ENCODE measurements at regions not wholly inside any gene's neighbourhood (a gene's known extent, or its start where the extent isn't known, plus 50 kb on each side); places are given as distances from the start of the nearest gene placed in this dataset.

GRCh38 chr3:76047368-76047767 is 262.0 kb upstream of the ZNF717 start:
- H3K4me3 ChIP-seq (ENCODE audit: low read depth, low read length): no peak overlapping the region
- POLR2A ChIA-PET: no interaction called here
- no peak overlapping the region for H3K27ac ChIP-seq (ENCODE audit: extremely low read depth, low read depth, low read length)
- no peak for TF ChIP-seq ZFP37 (tag by site-specific recombination; IDR thresholded peaks at IDR 0.05)
- TF ChIP-seq ZNF16 (tag by site-specific recombination; IDR thresholded peaks at IDR 0.05; ENCODE audit: low read depth): no peak
- no peaks in the 10 kb centered on the region for H3K36me3 ChIP-seq (ENCODE audit: control insufficient read depth in 2 of 2, insufficient read depth in 1 of 2, low read length in 2 of 2)
- no peaks in the 10 kb centered on the region for H3K9me3 ChIP-seq (ENCODE audit: control insufficient read depth, insufficient read depth, low read depth, low read length)
- CTCF ChIA-PET: no interaction called here
- no peaks in the 10 kb centered on the region for H3K4me1 ChIP-seq (ENCODE audit: control insufficient read depth, insufficient read depth, low read length)

GRCh38 chr3:76049776-76050175 is 264.4 kb upstream of the ZNF717 start:
- H3K9me3 ChIP-seq (ENCODE audit: control insufficient read depth, insufficient read depth, low read depth, low read length): no peaks in the 10 kb centered on the region
- CTCF ChIA-PET: no interaction called here
- H3K4me1 ChIP-seq (ENCODE audit: control insufficient read depth, insufficient read depth, low read length): no peaks in the 10 kb centered on the region
- no peak overlapping the region for H3K27ac ChIP-seq (ENCODE audit: extremely low read depth, low read depth, low read length)
- no peak overlapping the region for H3K4me3 ChIP-seq (ENCODE audit: low read depth, low read length)
- POLR2A ChIA-PET: no interaction called here
- H3K36me3 ChIP-seq (ENCODE audit: control insufficient read depth in 2 of 2, insufficient read depth in 1 of 2, low read length in 2 of 2): no peaks in the 10 kb centered on the region
- TF ChIP-seq ZNF114 (tag by site-specific recombination; IDR thresholded peaks at IDR 0.05) (no peak), ZNF449 (tag by site-specific recombination; IDR thresholded peaks at IDR 0.05) (no peak), ZFP37 (tag by site-specific recombination; IDR thresholded peaks at IDR 0.05) (no peak), SETDB1 (IDR thresholded peaks at IDR 0.05; ENCODE audit: insufficient read length, low read length) (no peak)

GRCh38 chr3:76051145-76051544 is 265.8 kb upstream of the ZNF717 start:
- POLR2A ChIA-PET: no interaction called here
- TF ChIP-seq ZNF114 (tag by site-specific recombination; IDR thresholded peaks at IDR 0.05) (no peak), YY1 (tag by site-specific recombination; IDR thresholded peaks at IDR 0.05) (no peak), PRDM4 (tag by site-specific recombination; IDR thresholded peaks at IDR 0.05) (no peak), ZNF514 (tag by site-specific recombination; IDR thresholded peaks at IDR 0.05) (no peak), ZNF404 (tag by site-specific recombination; IDR thresholded peaks at IDR 0.05) (no peak), MYNN (tag by site-specific recombination; IDR thresholded peaks at IDR 0.05; ENCODE audit: borderline replicate concordance) (no peak), ZNF529 (tag by site-specific recombination; IDR thresholded peaks at IDR 0.05; ENCODE audit: insufficient replicate concordance) (no peak), ZNF121 (tag by site-specific recombination; IDR thresholded peaks at IDR 0.05) (no peak), BCL6B (tag by site-specific recombination; IDR thresholded peaks at IDR 0.05) (no peak), ZNF521 (tag by site-specific recombination; IDR thresholded peaks at IDR 0.05) (no peak), ZNF837 (tag by site-specific recombination; IDR thresholded peaks at IDR 0.05) (no peak), ZNF548 (tag by site-specific recombination; IDR thresholded peaks at IDR 0.05) (no peak)

More at GRCh38 chr3:76051145-76051544, 265.8 kb upstream of the ZNF717 start:
- no peak overlapping the region for H3K27ac ChIP-seq (ENCODE audit: extremely low read depth, low read depth, low read length)
- no peaks in the 10 kb centered on the region for H3K9me3 ChIP-seq (ENCODE audit: control insufficient read depth, insufficient read depth, low read depth, low read length)
- H3K36me3 ChIP-seq (ENCODE audit: control insufficient read depth in 2 of 2, insufficient read depth in 1 of 2, low read length in 2 of 2): no peaks in the 10 kb centered on the region
- no peaks in the 10 kb centered on the region for H3K4me1 ChIP-seq (ENCODE audit: control insufficient read depth, insufficient read depth, low read length)
- CTCF ChIA-PET: no interaction called here
- no peak overlapping the region for H3K4me3 ChIP-seq (ENCODE audit: low read depth, low read length)
